HL-60 (cell line): ENCODE measurements at regions not wholly inside any gene's neighbourhood (a gene's known extent, or its start where the extent isn't known, plus 50 kb on each side); places are given as distances from the start of the nearest gene placed in this dataset.

Experiments used
- DNase-seq, 2 experiments: peaks; one replicate each; pipeline ENCODE4 v3.0.0-alpha.2; 2010 to 2020; ENCODE audit warnings: low read depth in 1 of 2, low spot score in 1 of 2
- H3K27ac ChIP-seq: fragments of 250-450 bp; sonication (Bioruptor Pico); replicated peaks from 2 replicates; pipeline ENCODE4 v1.5.1; 2020; ENCODE audit warnings: mild to moderate bottlenecking, moderate library complexity
- H3K27me3 ChIP-seq: fragments of 250-450 bp; sonication (Bioruptor Pico); 2 replicates; pipeline ENCODE4 v1.5.1; 2021; ENCODE audit warnings: mild to moderate bottlenecking, moderate library complexity; ENCODE audit not compliant: insufficient read depth, poor library complexity, severe bottlenecking
- H3K4me3 ChIP-seq: replicated peaks from 2 replicates; pipeline ENCODE4 v1.5.1; 2011; ENCODE audit warnings: mild to moderate bottlenecking, control low read depth, low read length; ENCODE audit not compliant: insufficient read depth
- GABPA ChIP-seq: IDR thresholded peaks from 2 replicates; pipeline ENCODE4 v1.6.1; 2012; ENCODE audit warnings: low read depth
- POLR2AphosphoS5 ChIP-seq: IDR thresholded peaks from 2 replicates; pipeline ENCODE4 v1.6.1; 2012; ENCODE audit warnings: low read depth
- SPI1 ChIP-seq: IDR thresholded peaks from 2 replicates; pipeline ENCODE4 v1.6.1; 2012; ENCODE audit warnings: low read depth, mild to moderate bottlenecking, borderline replicate concordance
- TF ChIP-seq, protein P1 (sequence below): IDR thresholded peaks from one replicate; pipeline ENCODE4 v1.5.1; 2011; ENCODE audit warnings: low read length, control low read depth, inconsistent platforms; ENCODE audit not compliant: insufficient read depth
- TF ChIP-seq, protein P2 (sequence below): IDR thresholded peaks from 2 replicates; pipeline ENCODE4 v1.6.1; 2012; ENCODE audit warnings: low read depth; ENCODE audit not compliant: insufficient replicate concordance

DNA sequence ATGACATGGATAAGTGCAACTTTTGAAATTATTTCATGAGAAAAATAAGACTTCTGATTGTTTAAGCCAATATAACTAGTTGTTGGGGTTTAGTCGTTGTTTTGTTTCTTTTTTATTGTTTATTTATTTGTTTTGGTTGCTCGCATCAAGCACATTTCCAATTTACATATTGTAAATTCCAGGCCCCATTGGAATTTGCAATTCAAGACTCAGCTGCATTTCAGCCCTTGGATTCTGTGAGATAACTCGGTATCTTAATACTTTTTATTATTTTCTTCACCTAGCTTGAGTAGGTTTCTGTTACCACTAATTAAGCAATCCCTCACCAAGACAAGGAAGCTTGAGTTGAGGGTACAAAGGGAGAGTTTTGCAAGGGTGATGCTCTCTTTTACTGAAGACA is 318.3 kb upstream of the GATB start:
- TF ChIP-seq, protein P1, sequence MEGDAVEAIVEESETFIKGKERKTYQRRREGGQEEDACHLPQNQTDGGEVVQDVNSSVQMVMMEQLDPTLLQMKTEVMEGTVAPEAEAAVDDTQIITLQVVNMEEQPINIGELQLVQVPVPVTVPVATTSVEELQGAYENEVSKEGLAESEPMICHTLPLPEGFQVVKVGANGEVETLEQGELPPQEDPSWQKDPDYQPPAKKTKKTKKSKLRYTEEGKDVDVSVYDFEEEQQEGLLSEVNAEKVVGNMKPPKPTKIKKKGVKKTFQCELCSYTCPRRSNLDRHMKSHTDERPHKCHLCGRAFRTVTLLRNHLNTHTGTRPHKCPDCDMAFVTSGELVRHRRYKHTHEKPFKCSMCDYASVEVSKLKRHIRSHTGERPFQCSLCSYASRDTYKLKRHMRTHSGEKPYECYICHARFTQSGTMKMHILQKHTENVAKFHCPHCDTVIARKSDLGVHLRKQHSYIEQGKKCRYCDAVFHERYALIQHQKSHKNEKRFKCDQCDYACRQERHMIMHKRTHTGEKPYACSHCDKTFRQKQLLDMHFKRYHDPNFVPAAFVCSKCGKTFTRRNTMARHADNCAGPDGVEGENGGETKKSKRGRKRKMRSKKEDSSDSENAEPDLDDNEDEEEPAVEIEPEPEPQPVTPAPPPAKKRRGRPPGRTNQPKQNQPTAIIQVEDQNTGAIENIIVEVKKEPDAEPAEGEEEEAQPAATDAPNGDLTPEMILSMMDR: no peak
- no peak for TF ChIP-seq POLR2AphosphoS5
- no peak for TF ChIP-seq SPI1
- TF ChIP-seq, protein P2, sequence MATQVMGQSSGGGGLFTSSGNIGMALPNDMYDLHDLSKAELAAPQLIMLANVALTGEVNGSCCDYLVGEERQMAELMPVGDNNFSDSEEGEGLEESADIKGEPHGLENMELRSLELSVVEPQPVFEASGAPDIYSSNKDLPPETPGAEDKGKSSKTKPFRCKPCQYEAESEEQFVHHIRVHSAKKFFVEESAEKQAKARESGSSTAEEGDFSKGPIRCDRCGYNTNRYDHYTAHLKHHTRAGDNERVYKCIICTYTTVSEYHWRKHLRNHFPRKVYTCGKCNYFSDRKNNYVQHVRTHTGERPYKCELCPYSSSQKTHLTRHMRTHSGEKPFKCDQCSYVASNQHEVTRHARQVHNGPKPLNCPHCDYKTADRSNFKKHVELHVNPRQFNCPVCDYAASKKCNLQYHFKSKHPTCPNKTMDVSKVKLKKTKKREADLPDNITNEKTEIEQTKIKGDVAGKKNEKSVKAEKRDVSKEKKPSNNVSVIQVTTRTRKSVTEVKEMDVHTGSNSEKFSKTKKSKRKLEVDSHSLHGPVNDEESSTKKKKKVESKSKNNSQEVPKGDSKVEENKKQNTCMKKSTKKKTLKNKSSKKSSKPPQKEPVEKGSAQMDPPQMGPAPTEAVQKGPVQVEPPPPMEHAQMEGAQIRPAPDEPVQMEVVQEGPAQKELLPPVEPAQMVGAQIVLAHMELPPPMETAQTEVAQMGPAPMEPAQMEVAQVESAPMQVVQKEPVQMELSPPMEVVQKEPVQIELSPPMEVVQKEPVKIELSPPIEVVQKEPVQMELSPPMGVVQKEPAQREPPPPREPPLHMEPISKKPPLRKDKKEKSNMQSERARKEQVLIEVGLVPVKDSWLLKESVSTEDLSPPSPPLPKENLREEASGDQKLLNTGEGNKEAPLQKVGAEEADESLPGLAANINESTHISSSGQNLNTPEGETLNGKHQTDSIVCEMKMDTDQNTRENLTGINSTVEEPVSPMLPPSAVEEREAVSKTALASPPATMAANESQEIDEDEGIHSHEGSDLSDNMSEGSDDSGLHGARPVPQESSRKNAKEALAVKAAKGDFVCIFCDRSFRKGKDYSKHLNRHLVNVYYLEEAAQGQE: no peak
- Histone ChIP-seq H3K4me3 (no peak overlapping the region), H3K27ac (no peak overlapping the region), H3K27me3 (no peaks in the 10 kb centered on the region)
- no peak for DNase-seq

DNA sequence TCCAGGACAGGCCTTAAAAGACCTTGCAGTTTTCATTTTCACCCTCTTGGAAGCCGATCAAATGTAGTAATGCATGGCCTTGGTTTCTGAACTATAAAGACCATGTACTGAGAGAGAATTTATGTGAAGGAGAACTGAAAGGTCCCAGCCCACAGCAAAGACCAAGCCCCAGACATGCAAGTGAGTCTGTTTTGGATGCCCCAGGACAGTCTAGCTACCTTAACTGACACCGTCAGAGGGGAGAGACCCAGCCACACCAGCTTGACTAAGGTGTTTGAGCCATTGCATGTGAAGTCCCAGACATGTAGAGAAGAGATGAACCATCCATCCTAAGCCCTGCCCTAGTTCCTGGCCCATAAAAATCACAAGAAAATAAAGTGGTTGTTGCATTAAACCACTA is 316.8 kb upstream of the GATB start:
- TF ChIP-seq GABPA (no peak), SPI1 (no peak)
- TF ChIP-seq, protein P2: no peak
- Histone ChIP-seq H3K27ac (no peak overlapping the region), H3K27me3 (no peaks in the 10 kb centered on the region)

DNA sequence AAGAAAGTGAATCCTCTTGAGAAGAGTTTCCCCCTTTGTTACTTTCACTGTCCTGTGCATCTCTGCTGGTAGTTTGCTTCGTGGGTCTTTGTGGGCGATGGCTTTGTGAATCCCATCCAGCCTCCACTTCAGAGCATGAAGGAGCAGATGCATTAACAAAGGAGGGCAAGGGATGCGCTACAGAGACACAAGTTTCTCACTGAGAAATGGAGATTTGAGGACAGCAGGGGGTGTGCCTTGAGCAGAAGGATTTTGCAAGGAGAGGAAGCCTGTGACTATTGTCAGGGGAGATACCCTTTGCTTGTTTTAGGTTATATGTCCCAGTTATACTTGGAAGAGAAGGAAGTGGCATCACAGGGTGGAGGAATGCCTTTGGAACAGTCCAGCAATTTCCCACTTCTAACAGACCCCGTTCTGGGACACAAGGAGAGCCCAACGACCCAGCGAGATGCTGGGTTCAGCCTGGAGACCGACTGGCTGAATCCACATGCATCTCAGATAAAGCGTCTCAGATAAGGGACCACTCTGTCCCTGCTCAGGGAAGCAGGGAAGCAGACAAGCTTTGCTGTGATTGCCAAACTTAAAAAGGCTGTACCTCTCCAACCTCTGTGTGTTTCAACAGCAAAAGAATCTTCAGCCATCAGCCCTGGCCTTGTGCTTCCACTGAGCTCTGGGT is 314.6 kb upstream of the GATB start:
- DNase-seq: no peak
- H3K27me3 ChIP-seq: no peaks in the 10 kb centered on the region
- no peak overlapping the region for H3K27ac ChIP-seq
- H3K4me3 ChIP-seq: no peak overlapping the region
- TF ChIP-seq, protein P2: no peak
- TF ChIP-seq POLR2AphosphoS5 (no peak), GABPA (no peak), SPI1 (no peak)
- TF ChIP-seq, protein P1: no peak

More for the DNA sequence above, 316.8 kb upstream of the GATB start:
- H3K4me3 ChIP-seq: no peak overlapping the region
- DNase-seq: no peak
